ENCODE measurements at regions not wholly inside any gene's neighbourhood (a gene's known extent, or its start where the extent isn't known, plus 50 kb on each side); places are given as distances from the start of the nearest gene placed in this dataset.

DNA sequence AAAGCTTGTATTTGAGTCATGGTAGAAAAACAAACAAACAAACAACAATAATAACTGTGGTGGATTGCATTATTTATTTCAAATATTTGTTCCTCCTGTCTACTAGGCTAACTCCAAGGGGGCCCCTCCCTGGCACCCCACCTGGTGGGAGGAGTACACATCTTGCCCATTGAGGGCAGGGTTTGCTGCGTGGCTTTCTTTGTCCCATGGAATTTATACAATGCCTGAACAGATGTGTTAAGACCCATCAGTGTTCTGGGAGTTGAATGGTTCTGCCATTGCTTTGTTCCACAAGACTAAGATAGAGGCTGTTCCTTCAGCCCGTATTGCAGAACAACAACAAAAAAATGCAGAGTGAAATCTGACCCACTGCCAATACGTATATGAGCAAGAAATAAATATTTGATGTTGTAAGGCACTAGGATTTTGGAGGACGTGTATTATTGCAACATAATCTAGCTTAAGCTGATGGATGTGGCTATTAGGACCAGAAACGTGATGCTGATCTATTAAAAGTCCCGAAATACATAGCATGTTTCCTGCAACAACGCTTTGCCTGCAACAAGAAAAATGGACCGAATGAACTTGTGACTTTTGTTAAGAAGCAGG lies 119.1 kb upstream of the JCAD start:
- no peaks in the 10 kb centered on the region for H3K9me3 ChIP-seq (ENCODE audit: control insufficient read depth, insufficient read depth, low read depth, low read length)
- no peak for TF ChIP-seq ZNF473 (tag by site-specific recombination; IDR thresholded peaks at IDR 0.05)
- TF ChIP-seq YY1 (tag by site-specific recombination; IDR thresholded peaks at IDR 0.05) = no peak
- TF ChIP-seq ZFP41 (tag by site-specific recombination; IDR thresholded peaks at IDR 0.05; ENCODE audit: borderline replicate concordance) = no peak
- TF ChIP-seq ZNF423 (tag by site-specific recombination; IDR thresholded peaks at IDR 0.05) = no peak
- TF ChIP-seq ZNF157 (tag by site-specific recombination; IDR thresholded peaks at IDR 0.05) = no peak
- TF ChIP-seq ZSCAN23 (tag by site-specific recombination; IDR thresholded peaks at IDR 0.05) = no peak
- TF ChIP-seq ZNF211 (tag by site-specific recombination; IDR thresholded peaks at IDR 0.05; ENCODE audit: low read depth) = no peak
- no peak for TF ChIP-seq ZNF624 (tag by site-specific recombination; IDR thresholded peaks at IDR 0.05)
- TF ChIP-seq ZNF664 (tag by site-specific recombination; IDR thresholded peaks at IDR 0.05) = no peak
- no peak for TF ChIP-seq ZNF670 (tag by site-specific recombination; IDR thresholded peaks at IDR 0.05; ENCODE audit: low read depth)
- no peak for TF ChIP-seq ZXDB (tag by site-specific recombination; IDR thresholded peaks at IDR 0.05)
- TF ChIP-seq GLIS1 (tag by site-specific recombination; IDR thresholded peaks at IDR 0.05) = no peak
- TF ChIP-seq ZSCAN30 (tag by site-specific recombination; IDR thresholded peaks at IDR 0.05) = no peak
- no peak for TF ChIP-seq GLI4 (tag by site-specific recombination; IDR thresholded peaks at IDR 0.05)
- TF ChIP-seq HOXC10 (CRISPR knock-in tag; IDR thresholded peaks at IDR 0.05) = no peak
- no peak for TF ChIP-seq HOXA7 (CRISPR knock-in tag; IDR thresholded peaks at IDR 0.05; ENCODE audit: borderline replicate concordance)
- no peak for TF ChIP-seq ZFHX2 (tag by site-specific recombination; conservative IDR thresholded peaks at IDR 0.05)
- no peak for TF ChIP-seq ZNF521 (tag by site-specific recombination; IDR thresholded peaks at IDR 0.05)
- TF ChIP-seq, protein P1, sequence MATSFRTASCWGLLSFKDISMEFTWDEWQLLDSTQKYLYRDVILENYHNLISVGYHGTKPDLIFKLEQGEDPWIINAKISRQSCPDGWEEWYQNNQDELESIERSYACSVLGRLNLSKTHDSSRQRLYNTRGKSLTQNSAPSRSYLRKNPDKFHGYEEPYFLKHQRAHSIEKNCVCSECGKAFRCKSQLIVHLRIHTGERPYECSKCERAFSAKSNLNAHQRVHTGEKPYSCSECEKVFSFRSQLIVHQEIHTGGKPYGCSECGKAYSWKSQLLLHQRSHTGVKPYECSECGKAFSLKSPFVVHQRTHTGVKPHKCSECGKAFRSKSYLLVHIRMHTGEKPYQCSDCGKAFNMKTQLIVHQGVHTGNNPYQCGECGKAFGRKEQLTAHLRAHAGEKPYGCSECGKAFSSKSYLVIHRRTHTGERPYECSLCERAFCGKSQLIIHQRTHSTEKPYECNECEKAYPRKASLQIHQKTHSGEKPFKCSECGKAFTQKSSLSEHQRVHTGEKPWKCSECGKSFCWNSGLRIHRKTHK (tag by site-specific recombination; IDR thresholded peaks at IDR 0.05) = no peak
- no peak for TF ChIP-seq ZNF10 (tag by site-specific recombination; IDR thresholded peaks at IDR 0.05)
- H3K4me1 ChIP-seq (ENCODE audit: control insufficient read depth, insufficient read depth, low read length) = no peaks in the 10 kb centered on the region
- no peak overlapping the region for H3K27ac ChIP-seq (ENCODE audit: extremely low read depth, low read depth, low read length)
- ChIA-PET CTCF (interaction anchor here (0.7 kb wide), 2 partner anchors 8 to 29 kb away, joined by 4 read pairs; no protein-coding TSS in a partner anchor), POLR2A (no interaction called here)
- H3K36me3 ChIP-seq (ENCODE audit: control insufficient read depth in 2 of 2, insufficient read depth in 1 of 2, low read length in 2 of 2) = no peaks in the 10 kb centered on the region
- H3K4me3 ChIP-seq (ENCODE audit: low read depth, low read length) = no peak overlapping the region

DNA sequence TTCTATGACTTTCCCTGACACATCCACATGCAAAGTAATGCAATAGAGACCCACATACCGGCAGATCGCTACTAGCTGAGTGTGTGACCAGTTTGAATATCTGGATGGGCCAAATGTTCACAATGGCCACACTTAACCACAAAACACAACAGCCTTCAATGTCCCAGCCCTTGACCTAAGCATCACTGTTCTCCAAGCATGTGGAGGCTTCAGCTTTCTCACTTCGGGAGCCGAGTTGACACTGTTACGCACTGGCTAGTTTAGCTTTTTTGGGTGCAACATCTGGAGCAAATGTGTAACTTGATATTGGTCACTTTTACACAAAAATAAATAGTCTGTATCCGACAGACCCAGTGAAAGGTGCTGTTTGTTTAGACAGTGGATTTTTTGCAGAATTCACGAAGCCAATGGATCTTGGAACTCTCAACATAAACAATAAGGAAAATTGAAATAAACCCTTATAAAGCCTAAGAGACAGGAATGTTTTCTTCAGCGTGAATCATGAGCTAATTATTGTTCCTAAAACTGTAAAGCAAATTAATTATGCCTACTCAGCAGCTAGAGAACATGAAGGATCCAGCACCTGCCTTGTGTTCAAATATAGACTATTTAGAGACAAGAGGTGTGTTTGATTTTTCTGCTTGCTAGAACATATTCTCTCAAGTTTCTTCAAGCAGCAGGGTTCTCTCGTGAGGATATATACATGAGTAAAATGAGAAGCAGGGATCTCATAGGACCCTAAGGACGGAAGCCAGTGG lies 117.6 kb upstream of the JCAD start:
- ChIA-PET POLR2A (no interaction called here), CTCF (no interaction called here)
- no peaks in the 10 kb centered on the region for H3K4me1 ChIP-seq (ENCODE audit: control insufficient read depth, insufficient read depth, low read length)
- no peaks in the 10 kb centered on the region for H3K9me3 ChIP-seq (ENCODE audit: control insufficient read depth, insufficient read depth, low read depth, low read length)
- TF ChIP-seq, protein P2, sequence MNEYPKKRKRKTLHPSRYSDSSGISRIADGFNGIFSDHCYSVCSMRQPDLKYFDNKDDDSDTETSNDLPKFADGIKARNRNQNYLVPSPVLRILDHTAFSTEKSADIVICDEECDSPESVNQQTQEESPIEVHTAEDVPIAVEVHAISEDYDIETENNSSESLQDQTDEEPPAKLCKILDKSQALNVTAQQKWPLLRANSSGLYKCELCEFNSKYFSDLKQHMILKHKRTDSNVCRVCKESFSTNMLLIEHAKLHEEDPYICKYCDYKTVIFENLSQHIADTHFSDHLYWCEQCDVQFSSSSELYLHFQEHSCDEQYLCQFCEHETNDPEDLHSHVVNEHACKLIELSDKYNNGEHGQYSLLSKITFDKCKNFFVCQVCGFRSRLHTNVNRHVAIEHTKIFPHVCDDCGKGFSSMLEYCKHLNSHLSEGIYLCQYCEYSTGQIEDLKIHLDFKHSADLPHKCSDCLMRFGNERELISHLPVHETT (tag by site-specific recombination; IDR thresholded peaks at IDR 0.05) = no peak
- TF ChIP-seq, protein P3, sequence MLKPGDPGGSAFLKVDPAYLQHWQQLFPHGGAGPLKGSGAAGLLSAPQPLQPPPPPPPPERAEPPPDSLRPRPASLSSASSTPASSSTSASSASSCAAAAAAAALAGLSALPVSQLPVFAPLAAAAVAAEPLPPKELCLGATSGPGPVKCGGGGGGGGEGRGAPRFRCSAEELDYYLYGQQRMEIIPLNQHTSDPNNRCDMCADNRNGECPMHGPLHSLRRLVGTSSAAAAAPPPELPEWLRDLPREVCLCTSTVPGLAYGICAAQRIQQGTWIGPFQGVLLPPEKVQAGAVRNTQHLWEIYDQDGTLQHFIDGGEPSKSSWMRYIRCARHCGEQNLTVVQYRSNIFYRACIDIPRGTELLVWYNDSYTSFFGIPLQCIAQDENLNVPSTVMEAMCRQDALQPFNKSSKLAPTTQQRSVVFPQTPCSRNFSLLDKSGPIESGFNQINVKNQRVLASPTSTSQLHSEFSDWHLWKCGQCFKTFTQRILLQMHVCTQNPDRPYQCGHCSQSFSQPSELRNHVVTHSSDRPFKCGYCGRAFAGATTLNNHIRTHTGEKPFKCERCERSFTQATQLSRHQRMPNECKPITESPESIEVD (tag by site-specific recombination; IDR thresholded peaks at IDR 0.05) = no peak
- TF ChIP-seq ZNF155 (tag by site-specific recombination; IDR thresholded peaks at IDR 0.05) = no peak
- no peak for TF ChIP-seq HOXD13 (CRISPR knock-in tag; IDR thresholded peaks at IDR 0.05; ENCODE audit: borderline replicate concordance)
- TF ChIP-seq ZNF391 (tag by site-specific recombination; IDR thresholded peaks at IDR 0.05; ENCODE audit: borderline replicate concordance, low read depth) = no peak
- no peak for TF ChIP-seq ZBTB1 (tag by site-specific recombination; IDR thresholded peaks at IDR 0.05)
- no peak for TF ChIP-seq ZNF184 (tag by site-specific recombination; IDR thresholded peaks at IDR 0.05)
- TF ChIP-seq ZNF785 (tag by site-specific recombination; IDR thresholded peaks at IDR 0.05) = no peak
- TF ChIP-seq ZNF138 (tag by site-specific recombination; IDR thresholded peaks at IDR 0.05; ENCODE audit: borderline replicate concordance) = no peak
- no peak for TF ChIP-seq ZNF114 (tag by site-specific recombination; IDR thresholded peaks at IDR 0.05)
- TF ChIP-seq ZNF548 (tag by site-specific recombination; IDR thresholded peaks at IDR 0.05) = no peak
- H3K27ac ChIP-seq (ENCODE audit: extremely low read depth, low read depth, low read length) = no peak overlapping the region
- H3K4me3 ChIP-seq (ENCODE audit: low read depth, low read length) = no peak overlapping the region
- H3K36me3 ChIP-seq (ENCODE audit: control insufficient read depth in 2 of 2, insufficient read depth in 1 of 2, low read length in 2 of 2) = no peaks in the 10 kb centered on the region

Measured in HEK293 (cell line).